Transverse colon (tissue), 4 donors: ENCODE measurements at regions not wholly inside any gene's neighbourhood (a gene's known extent, or its start where the extent isn't known, plus 50 kb on each side); places are given as distances from the start of the nearest gene placed in this dataset.

Source experiments
- DNase-seq: peaks from one replicate; pipeline ENCODE4 v3.0.0-alpha.2; 2019
- H3K27ac ChIP-seq, 4 donors: fragments of 200-600 bp; sonication (generic); 2 replicates each; pipeline ENCODE4 v1.5.1; 2016 to 2018; ENCODE audit warnings: inconsistent platforms in 4 of 4
- H3K27me3 ChIP-seq: fragments of 200-600 bp; sonication (generic); 2 replicates; pipeline ENCODE4 v1.5.1; 2017; ENCODE audit warnings: inconsistent platforms
- H3K36me3 ChIP-seq, 4 donors: fragments of 200-600 bp; sonication (generic); 2 replicates each; pipeline ENCODE4 v1.5.1; 2017 to 2019; ENCODE audit warnings: inconsistent platforms in 4 of 4
- H3K4me1 ChIP-seq, 4 donors: fragments of 200-600 bp; sonication (generic); 2 replicates each; pipeline ENCODE4 v1.5.1; 2017 to 2020; ENCODE audit warnings: inconsistent platforms in 4 of 4
- H3K4me3 ChIP-seq, 4 donors: fragments of 200-600 bp; sonication (generic); 1 replicate in 1 of 4; 2 replicates in 3 of 4; pipeline versions ENCODE4 v1.5.1 to v1.6.1; 2017 to 2019; ENCODE audit warnings: inconsistent platforms in 4 of 4
- H3K9me3 ChIP-seq, 2 donors: fragments of 200-600 bp; sonication (generic); 2 replicates each; pipeline ENCODE4 v1.5.1; 2017 to 2019; ENCODE audit warnings: inconsistent platforms in 2 of 2
- EP300 ChIP-seq: sonication (generic); formaldehyde crosslinking; IDR thresholded peaks from one replicate; pipeline ENCODE4 v1.6.1; 2017; ENCODE audit warnings: antibody characterized with exemption, low read depth
- POLR2A ChIP-seq: fragments of 450-650 bp; IDR thresholded peaks from one replicate; pipeline ENCODE4 v1.6.1; 2016; ENCODE audit warnings: antibody characterized with exemption, mild to moderate bottlenecking, moderate library complexity
- POLR2AphosphoS5 ChIP-seq, 3 donors: sonication (generic); formaldehyde crosslinking; IDR thresholded peaks; one replicate each; pipeline ENCODE4 v1.6.1; 2016; ENCODE audit warnings: antibody characterized with exemption in 3 of 3
- WGBS, 2 donors: methylation state at CpG; one replicate each; pipeline ENCODE4 v1.1.5; 2018; ENCODE audit warnings: low coverage in 1 of 2; 5-methylcytosine and 5-hydroxymethylcytosine counted together
- in situ Hi-C, 4 donors: fragments of 200-750 bp; cut with MboI; loops; one replicate each; pipeline versions ENCODE4 v1.15.0 to v1.15.1; 2017; ENCODE audit warnings: low sequenced_read_pairs in 3 of 4, low pct_ligation_motif_present in 1 of 4, low pct_unique_long_range_greater_than_20kb in 1 of 4
- intact Hi-C: fragments of 100-400 bp; cut with DNase I; formaldehyde crosslinking; loops from one replicate; pipeline ENCODE4 v1.15.1; 2023; ENCODE audit warnings: low total_unique reads
- TF ChIP-seq, protein P1 (sequence below), 5 experiments: fragments of 200-600 bp in 3 of 5; fragments of 450-650 bp in 2 of 5; sonication (generic) in 3 of 5; IDR thresholded peaks; 1 replicate in 2 of 5; 2 replicates in 3 of 5; pipeline ENCODE4 v1.5.1; 2016 to 2017; ENCODE audit warnings: antibody characterized with exemption in 5 of 5, inconsistent platforms in 3 of 5, mild to moderate bottlenecking in 2 of 5, moderate library complexity in 1 of 5

DNA sequence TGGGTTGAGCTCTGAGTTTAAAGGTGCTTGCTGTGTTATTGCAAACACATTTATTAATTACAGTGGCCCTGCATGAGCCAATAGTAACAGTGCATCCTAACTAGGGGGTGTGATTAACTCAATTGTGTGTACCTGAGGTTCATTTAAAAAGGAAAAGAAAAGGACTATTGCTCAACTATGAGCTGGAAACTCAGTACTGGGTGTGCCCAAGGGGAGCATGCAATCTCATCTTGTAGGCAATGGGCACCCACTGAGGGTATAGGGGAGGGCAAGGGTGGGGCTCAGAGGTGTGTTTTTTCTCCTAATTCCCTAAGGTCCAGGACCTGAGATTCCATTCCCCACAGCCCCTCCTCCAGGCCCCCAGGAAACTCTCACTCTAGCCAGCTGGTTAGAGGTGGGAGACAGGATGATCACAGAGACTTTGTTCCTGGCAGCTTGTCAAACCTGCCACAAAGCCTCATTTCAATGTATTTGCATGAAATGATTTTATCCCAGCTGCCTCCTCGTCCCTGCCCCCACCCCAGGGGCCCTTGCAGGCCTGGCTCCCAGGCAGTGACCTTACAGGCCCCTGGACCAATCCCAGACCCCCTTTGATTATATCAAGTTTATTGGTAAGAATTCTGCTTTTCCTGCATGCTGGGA, 220.7 kb downstream of the TBC1D2B start:
- intact Hi-C loops, result no loop called here

GRCh38 chr15:77855871-77856270, 221.6 kb downstream of the TBC1D2B start:
- Histone ChIP-seq H3K9me3 (no peaks in the 10 kb centered on the region), H3K4me1 (peaks cover 3 to 26% (median 21%) of the 10 kb centered on the region in 4 donors), H3K27me3 (no peaks in the 10 kb centered on the region), H3K4me3 (no peak overlapping the region), H3K36me3 (no peaks in the 10 kb centered on the region), H3K27ac (no peak overlapping the region)
- intact Hi-C loops, result no loop called here
- in situ Hi-C loops, result no loop called here
- no peak for DNase-seq
- TF ChIP-seq, protein P1, sequence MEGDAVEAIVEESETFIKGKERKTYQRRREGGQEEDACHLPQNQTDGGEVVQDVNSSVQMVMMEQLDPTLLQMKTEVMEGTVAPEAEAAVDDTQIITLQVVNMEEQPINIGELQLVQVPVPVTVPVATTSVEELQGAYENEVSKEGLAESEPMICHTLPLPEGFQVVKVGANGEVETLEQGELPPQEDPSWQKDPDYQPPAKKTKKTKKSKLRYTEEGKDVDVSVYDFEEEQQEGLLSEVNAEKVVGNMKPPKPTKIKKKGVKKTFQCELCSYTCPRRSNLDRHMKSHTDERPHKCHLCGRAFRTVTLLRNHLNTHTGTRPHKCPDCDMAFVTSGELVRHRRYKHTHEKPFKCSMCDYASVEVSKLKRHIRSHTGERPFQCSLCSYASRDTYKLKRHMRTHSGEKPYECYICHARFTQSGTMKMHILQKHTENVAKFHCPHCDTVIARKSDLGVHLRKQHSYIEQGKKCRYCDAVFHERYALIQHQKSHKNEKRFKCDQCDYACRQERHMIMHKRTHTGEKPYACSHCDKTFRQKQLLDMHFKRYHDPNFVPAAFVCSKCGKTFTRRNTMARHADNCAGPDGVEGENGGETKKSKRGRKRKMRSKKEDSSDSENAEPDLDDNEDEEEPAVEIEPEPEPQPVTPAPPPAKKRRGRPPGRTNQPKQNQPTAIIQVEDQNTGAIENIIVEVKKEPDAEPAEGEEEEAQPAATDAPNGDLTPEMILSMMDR (IDR thresholded peaks at IDR 0.05), result no peak
- WGBS, 2 donors, result 83 to 84% methylated on average over 2 to 3 of the region's 3 CpGs

More for the DNA sequence above, 220.7 kb downstream of the TBC1D2B start:
- DNase-seq, result no peak
- Histone ChIP-seq H3K4me1 (peaks cover 3 to 24% (median 16%) of the 10 kb centered on the region in 4 donors), H3K9me3 (no peaks in the 10 kb centered on the region), H3K27ac (no peak overlapping the region), H3K27me3 (no peaks in the 10 kb centered on the region), H3K36me3 (no peaks in the 10 kb centered on the region), H3K4me3 (no peak overlapping the region)
- in situ Hi-C loops, result no loop called here
- TF ChIP-seq, protein P1 (IDR thresholded peaks at IDR 0.05), result no peak
- TF ChIP-seq EP300 (no peak), POLR2A (no peak), POLR2AphosphoS5 (IDR thresholded peaks at IDR 0.05) (no peak)
- 20% methylated on average over 1 of the region's 1 CpG; no CpG with 5 or more reads in 1 of the 2 donors for WGBS, 2 donors

GRCh38 chr15:77854980-77855379, 222.3 kb upstream of the LINGO1 start:
- no peaks in the 10 kb centered on the region for H3K36me3 ChIP-seq
- H3K27ac ChIP-seq, result no peak overlapping the region
- TF ChIP-seq, protein P1 (IDR thresholded peaks at IDR 0.05), result no peak
- in situ Hi-C loops, result no loop called here
- DNase-seq, result no peak
- no peak overlapping the region for H3K4me3 ChIP-seq
- H3K9me3 ChIP-seq, result peaks cover 0 to 6% of the 10 kb centered on the region in 2 donors
- H3K4me1 ChIP-seq, result peaks cover 3 to 26% (median 19%) of the 10 kb centered on the region in 4 donors
- intact Hi-C loops, result no loop called here
- no peaks in the 10 kb centered on the region for H3K27me3 ChIP-seq

DNA sequence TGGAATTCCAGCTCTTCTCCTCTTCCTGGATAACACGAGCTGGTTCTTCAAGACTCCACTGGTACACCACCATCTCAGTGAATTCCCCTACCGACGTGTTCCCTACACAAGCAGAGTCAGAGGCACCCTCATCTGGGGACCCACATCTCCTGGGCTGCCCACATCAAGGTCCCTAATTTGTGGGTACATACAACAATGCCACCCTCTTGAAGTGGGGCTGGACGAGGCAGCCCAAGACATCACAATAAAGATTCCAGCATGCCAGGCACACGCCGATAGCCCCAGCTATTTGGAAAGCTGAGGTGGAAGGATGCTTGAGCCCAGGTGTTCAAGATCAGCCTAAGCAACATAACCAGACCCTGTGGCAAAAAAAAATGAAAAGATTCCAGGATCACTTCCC, 221.2 kb upstream of the LINGO1 start:
- TF ChIP-seq POLR2A, result no peak
- no peak overlapping the region for H3K4me3 ChIP-seq
- no peak for DNase-seq
- H3K27ac ChIP-seq, result peak overlapping the region in 1 of 4 donors; percentile 77
- no peaks in the 10 kb centered on the region for H3K27me3 ChIP-seq
- H3K36me3 ChIP-seq, result no peaks in the 10 kb centered on the region
- WGBS, 2 donors, result 88% methylated on average over 6 of the region's 6 CpGs; no CpG with 5 or more reads in 1 of the 2 donors
- in situ Hi-C loops, result no loop called here
- peaks cover 0 to 7% of the 10 kb centered on the region in 2 donors for H3K9me3 ChIP-seq
- H3K4me1 ChIP-seq, result peaks cover 3 to 15% (median 15%) of the 10 kb centered on the region in 4 donors
- intact Hi-C loops, result no loop called here

- Histone ChIP-seq H3K4me1 (peaks cover 3 to 15% (median 13%) of the 10 kb centered on the region in 4 donors), H3K9me3 (peaks cover 0 to 7% of the 10 kb centered on the region in 2 donors), H3K27ac (peak overlapping the region; percentile 41 to 77 (median 70)), H3K4me3 (no peak overlapping the region), H3K27me3 (peaks cover 7% of the 10 kb centered on the region), H3K36me3 (no peaks in the 10 kb centered on the region)
- no peak for TF ChIP-seq POLR2AphosphoS5 (IDR thresholded peaks at IDR 0.05)
- TF ChIP-seq, protein P1 (IDR thresholded peaks at IDR 0.05), result peak in 1 of 5 experiments; percentile 12
- in situ Hi-C loops (no loop called here), intact Hi-C loops (no loop called here)
- 43 to 49% methylated on average over 1 to 7 of the region's 7 CpGs for WGBS, 2 donors
- peak; percentile 53 for DNase-seq
These were observed 220.3 kb upstream of the LINGO1 start for GRCh38 chr15:77853008-77853328.
